ENCODE measurements at regions not wholly inside any gene's neighbourhood (a gene's known extent, or its start where the extent isn't known, plus 50 kb on each side); places are given as distances from the start of the nearest gene placed in this dataset.

DNA sequence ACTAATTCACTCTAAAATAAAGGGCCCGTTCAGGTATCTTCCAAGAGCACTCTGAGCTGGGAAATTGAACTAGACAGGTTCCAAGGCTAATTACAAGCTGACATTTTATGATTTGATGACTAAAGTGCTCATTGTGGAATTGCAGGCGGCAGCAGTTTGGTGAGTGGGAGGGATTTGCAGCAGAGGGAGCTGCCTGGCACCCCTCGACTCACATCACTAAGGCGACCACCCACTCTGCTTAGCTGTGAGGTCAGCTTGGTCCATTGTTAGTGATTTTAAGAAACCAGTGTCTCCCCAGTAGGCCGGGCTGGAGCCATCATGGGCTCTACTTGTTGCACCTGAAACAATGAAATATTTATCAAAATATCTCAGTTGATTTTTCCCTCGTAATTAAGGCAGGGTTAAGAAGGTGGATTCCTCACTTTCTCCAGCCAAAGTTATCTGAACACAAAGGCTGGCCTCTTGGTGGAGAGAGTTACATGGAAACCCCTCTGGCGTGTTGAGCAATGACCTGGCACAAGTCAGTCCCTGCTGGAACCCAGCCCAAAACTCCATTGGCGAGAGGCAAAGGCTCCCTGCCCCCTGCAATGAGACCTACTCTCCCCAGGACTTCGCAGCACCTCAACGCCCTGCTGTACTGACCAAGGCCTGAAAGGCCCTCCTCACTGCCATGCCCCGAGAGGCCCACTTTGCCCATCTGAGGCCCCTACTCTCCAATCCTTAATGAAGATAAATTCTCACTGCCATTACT is 65.0 kb upstream of the ATP2B2 start:
- H3K4me3 ChIP-seq: no peak overlapping the region
- H3K27ac ChIP-seq: no peak overlapping the region
- no peak for DNase-seq (ENCODE audit: low spot score)
- TF ChIP-seq, protein P1, sequence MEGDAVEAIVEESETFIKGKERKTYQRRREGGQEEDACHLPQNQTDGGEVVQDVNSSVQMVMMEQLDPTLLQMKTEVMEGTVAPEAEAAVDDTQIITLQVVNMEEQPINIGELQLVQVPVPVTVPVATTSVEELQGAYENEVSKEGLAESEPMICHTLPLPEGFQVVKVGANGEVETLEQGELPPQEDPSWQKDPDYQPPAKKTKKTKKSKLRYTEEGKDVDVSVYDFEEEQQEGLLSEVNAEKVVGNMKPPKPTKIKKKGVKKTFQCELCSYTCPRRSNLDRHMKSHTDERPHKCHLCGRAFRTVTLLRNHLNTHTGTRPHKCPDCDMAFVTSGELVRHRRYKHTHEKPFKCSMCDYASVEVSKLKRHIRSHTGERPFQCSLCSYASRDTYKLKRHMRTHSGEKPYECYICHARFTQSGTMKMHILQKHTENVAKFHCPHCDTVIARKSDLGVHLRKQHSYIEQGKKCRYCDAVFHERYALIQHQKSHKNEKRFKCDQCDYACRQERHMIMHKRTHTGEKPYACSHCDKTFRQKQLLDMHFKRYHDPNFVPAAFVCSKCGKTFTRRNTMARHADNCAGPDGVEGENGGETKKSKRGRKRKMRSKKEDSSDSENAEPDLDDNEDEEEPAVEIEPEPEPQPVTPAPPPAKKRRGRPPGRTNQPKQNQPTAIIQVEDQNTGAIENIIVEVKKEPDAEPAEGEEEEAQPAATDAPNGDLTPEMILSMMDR (IDR thresholded peaks at IDR 0.05): no peak

DNA sequence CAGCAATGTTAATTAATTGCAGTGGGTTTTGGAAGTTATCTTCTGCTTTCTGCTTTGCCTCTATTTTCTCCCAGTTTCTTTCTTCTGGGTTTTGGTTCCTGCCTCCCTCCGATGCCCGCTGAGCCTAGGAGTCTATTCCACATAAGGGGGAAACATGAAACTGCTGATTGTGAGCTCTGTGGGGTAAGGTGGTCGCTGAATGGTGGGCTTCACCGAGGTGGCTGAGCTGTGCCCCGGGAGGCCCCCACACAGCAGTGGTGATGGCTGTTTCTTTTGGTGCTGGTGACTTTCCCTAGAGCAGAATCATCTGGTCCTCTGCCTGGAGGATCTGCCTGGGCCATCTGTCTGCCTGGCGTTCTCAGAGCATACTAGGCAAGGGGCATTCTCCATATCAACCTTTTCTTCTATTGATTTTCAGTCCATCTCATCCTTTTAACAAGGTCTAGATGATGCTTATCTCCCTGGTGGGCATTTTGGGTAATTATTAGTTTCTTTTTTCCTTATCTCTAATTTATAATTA is 68.8 kb upstream of the ATP2B2 start:
- TF ChIP-seq, protein P1 (IDR thresholded peaks at IDR 0.05): no peak
- Histone ChIP-seq H3K4me3 (no peak overlapping the region), H3K27ac (no peak overlapping the region)
- DNase-seq (ENCODE audit: low spot score): no peak

DNA sequence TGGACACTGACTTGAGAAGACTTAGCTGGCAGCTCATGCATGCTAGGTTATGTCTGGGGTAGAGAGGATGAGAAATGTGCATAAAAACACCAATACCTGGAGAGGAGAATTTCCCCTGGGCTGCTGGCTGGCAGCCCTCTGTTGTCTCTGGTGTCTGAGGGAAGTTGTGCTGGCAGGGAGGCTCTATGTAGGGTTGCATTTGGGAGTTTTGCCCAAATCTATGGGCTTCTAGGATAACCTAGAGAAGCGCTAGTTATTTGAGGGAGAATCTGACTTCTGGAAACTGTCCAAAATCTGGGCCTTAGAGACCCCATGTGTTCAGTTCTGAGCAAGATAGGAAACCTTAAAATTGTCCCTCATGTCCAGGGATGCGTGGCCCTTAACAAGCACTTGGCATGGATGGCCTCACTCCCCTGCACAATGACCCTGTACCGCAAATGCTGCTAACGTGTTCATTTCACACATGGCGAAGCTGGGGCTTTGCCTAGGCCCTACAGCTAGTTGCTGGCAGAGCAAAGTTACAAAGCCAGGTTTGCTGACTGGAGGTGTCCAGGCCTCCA is 70.3 kb upstream of the ATP2B2 start:
- Histone ChIP-seq H3K27ac (no peak overlapping the region), H3K4me3 (no peak overlapping the region)
- TF ChIP-seq, protein P1 (IDR thresholded peaks at IDR 0.05): no peak
- no peak for DNase-seq (ENCODE audit: low spot score)

DNA sequence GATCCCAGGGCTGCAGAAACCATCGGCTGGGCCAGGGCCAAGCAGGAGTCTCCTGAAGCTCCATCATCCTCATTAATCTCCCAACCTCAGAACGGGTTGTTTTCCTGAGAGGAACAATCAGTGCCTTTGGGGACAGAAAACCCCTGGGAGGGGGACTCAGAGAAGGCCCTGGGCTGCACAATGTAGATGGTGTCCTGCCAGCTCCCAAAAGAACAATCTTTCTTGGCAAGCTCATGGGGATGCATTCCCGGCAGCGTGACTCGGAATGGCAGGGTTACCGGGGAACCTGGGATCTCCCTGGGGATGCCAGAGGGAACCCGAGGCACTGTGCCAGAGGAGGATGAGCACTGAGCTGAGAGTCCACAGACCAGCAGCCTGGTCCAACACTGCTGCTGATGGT is 72.1 kb upstream of the ATP2B2 start:
- Histone ChIP-seq H3K27ac (no peak overlapping the region), H3K4me3 (no peak overlapping the region)
- TF ChIP-seq, protein P1 (IDR thresholded peaks at IDR 0.05): no peak
- no peak for DNase-seq (ENCODE audit: low spot score)

DNA sequence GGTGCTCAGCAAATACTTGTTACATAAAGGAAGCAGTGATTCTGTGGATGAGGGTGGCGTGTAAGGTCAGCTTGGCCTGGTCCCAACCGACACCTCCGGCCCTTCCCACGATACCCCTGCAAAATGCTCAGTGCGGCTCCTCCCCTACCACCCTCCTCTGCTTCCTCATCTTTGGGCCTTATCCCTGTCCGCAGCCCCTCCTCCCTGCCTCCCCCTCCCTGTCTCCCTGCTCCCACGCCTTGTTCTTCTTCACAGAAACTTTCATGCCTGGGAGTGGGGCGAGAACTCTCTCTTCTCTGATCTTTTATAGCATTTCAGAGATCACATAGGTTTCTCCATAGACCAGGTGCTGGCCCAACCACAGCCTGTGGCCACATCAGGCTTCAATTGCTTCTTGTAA is 75.0 kb upstream of the ATP2B2 start:
- H3K27ac ChIP-seq: no peak overlapping the region
- no peak for DNase-seq (ENCODE audit: low spot score)

DNA sequence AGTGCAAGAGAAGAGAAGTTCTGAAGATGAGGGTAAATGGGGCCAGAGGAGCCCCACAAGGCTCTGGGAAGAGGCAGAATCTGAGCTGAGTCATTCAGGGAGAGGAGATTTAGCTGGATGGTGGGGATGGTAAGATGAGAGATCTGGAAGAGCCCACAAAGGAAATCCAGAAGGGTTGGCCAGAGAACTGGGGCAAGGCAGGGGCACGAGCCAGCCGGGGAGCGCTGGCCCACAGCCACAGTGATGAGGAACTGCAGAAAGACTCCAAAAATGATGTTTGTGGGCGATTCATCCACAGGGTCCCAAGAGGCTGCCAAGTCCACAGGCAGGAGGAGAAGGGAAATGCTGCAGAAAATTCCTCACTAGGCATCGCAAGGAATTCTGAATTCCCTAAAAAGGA is 75.9 kb upstream of the ATP2B2 start:
- TF ChIP-seq, protein P1 (IDR thresholded peaks at IDR 0.05): no peak
- no peak for DNase-seq (ENCODE audit: low spot score)
- H3K4me3 ChIP-seq: no peak overlapping the region
- H3K27ac ChIP-seq: no peak overlapping the region

More for the DNA sequence above, 75.0 kb upstream of the ATP2B2 start:
- TF ChIP-seq, protein P1 (IDR thresholded peaks at IDR 0.05): no peak
- H3K4me3 ChIP-seq: no peak overlapping the region

DNA sequence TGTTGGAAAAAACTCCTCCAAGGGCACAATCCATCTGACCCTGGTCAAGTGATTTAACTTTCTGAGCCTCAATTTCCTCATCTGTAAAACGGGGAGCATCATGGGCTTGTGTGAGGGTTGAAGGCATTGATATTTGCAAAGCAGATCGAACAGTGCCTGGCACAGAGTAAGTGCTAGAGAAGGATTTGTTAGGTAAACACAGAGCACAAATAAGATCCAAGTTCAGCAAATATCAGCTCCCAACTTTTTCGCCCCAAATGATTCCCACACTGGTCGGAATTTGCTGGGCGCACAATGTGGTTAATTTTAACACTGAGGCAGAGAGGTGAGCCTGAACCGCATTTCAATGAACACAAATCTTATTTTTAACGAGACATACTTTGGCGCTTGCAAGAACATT is 76.3 kb upstream of the ATP2B2 start:
- Histone ChIP-seq H3K4me3 (no peak overlapping the region), H3K27ac (no peak overlapping the region)
- no peak for DNase-seq (ENCODE audit: low spot score)
- TF ChIP-seq, protein P1 (IDR thresholded peaks at IDR 0.05): no peak

All from coronary artery (tissue), 2 donors.